ENCODE measurements at regions not wholly inside any gene's neighbourhood (a gene's known extent, or its start where the extent isn't known, plus 50 kb on each side); places are given as distances from the start of the nearest gene placed in this dataset.

- Histone ChIP-seq H3K36me3 (no peaks in the 10 kb centered on the region), H3K27ac (no peak overlapping the region), H3K27me3 (no peaks in the 10 kb centered on the region), H3K9me3 (no peaks in the 10 kb centered on the region), H3K4me1 (no peaks in the 10 kb centered on the region), H3K4me3 (no peak overlapping the region)
- intact Hi-C loops (cut with DNase I): no loop called here
- WGBS (ENCODE audit: insufficient coverage, low coverage, low lambda C conversion rate, missing lambda C conversion rate): 57% methylated on average over 3 of the region's 3 CpGs
- TF ChIP-seq CTCF (IDR thresholded peaks at IDR 0.05) (no peak), POLR2A (IDR thresholded peaks at IDR 0.05) (no peak)
- DNase-seq: no peak
- no peak for ATAC-seq
Observed at GRCh38 chr5:124231802-124232201, 514.6 kb downstream of the ZNF608 start.

GRCh38 chr5:124231230-124231629, 515.2 kb downstream of the ZNF608 start:
- Histone ChIP-seq H3K27me3 (no peaks in the 10 kb centered on the region), H3K4me1 (no peaks in the 10 kb centered on the region), H3K9me3 (no peaks in the 10 kb centered on the region), H3K27ac (no peak overlapping the region), H3K4me3 (no peak overlapping the region), H3K36me3 (no peaks in the 10 kb centered on the region)
- TF ChIP-seq CTCF (IDR thresholded peaks at IDR 0.05): no peak
- TF ChIP-seq POLR2A (IDR thresholded peaks at IDR 0.05): no peak
- 53% methylated on average over 5 of the region's 5 CpGs for WGBS (ENCODE audit: insufficient coverage, low coverage, low lambda C conversion rate, missing lambda C conversion rate)
- no peak for DNase-seq
- no peak for ATAC-seq
- intact Hi-C loops (cut with DNase I): no loop called here

DNA sequence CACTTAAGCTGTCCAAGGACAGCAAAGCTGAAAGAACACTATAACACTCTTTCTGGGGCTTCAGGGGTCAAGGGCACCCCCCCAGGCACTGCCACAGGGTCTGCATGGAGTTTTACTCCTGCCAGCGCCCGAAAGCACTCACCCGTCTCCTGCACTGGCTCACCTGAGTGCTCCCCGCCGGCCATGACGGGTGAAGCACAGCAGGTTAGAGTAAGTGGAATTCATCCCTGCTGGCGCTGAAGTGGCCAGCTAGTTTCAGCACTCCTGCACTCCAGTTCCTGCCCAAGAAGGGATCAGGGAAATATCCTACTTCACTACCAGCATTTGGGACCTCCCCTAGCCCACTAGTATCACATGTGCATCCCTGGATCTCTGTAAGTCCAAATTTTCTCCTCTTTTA, 516.0 kb downstream of the ZNF608 start:
- Histone ChIP-seq H3K4me3 (no peak overlapping the region), H3K9me3 (no peaks in the 10 kb centered on the region), H3K36me3 (no peaks in the 10 kb centered on the region), H3K4me1 (no peaks in the 10 kb centered on the region), H3K27me3 (no peaks in the 10 kb centered on the region), H3K27ac (no peak overlapping the region)
- no peak for ATAC-seq
- intact Hi-C loops (cut with DNase I): no loop called here
- DNase-seq: no peak
- 50% methylated on average over 2 of the region's 7 CpGs for WGBS (ENCODE audit: insufficient coverage, low coverage, low lambda C conversion rate, missing lambda C conversion rate)
- TF ChIP-seq POLR2A (IDR thresholded peaks at IDR 0.05) (no peak), CTCF (IDR thresholded peaks at IDR 0.05) (no peak)

GRCh38 chr5:124229352-124229751, 517.1 kb downstream of the ZNF608 start:
- ATAC-seq (no peak), DNase-seq (no peak)
- intact Hi-C loops (cut with DNase I): no loop called here
- TF ChIP-seq POLR2A (IDR thresholded peaks at IDR 0.05) (no peak), CTCF (IDR thresholded peaks at IDR 0.05) (no peak)
- no peaks in the 10 kb centered on the region for H3K36me3 ChIP-seq
- WGBS (ENCODE audit: insufficient coverage, low coverage, low lambda C conversion rate, missing lambda C conversion rate): 83% methylated on average over 2 of the region's 3 CpGs
- H3K27ac ChIP-seq: no peak overlapping the region
- H3K4me3 ChIP-seq: no peak overlapping the region
- H3K27me3 ChIP-seq: no peaks in the 10 kb centered on the region
- no peaks in the 10 kb centered on the region for H3K4me1 ChIP-seq
- H3K9me3 ChIP-seq: no peaks in the 10 kb centered on the region

- H3K27ac ChIP-seq: no peak overlapping the region
- no peaks in the 10 kb centered on the region for H3K36me3 ChIP-seq
- no peak overlapping the region for H3K4me3 ChIP-seq
- TF ChIP-seq CTCF (IDR thresholded peaks at IDR 0.05) (no peak), POLR2A (IDR thresholded peaks at IDR 0.05) (no peak)
- no peaks in the 10 kb centered on the region for H3K9me3 ChIP-seq
- H3K27me3 ChIP-seq: no peaks in the 10 kb centered on the region
- ATAC-seq (no peak), DNase-seq (no peak)
- intact Hi-C loops (cut with DNase I): no loop called here
- H3K4me1 ChIP-seq: no peaks in the 10 kb centered on the region
Observed at GRCh38 chr5:124227914-124228313, 518.5 kb downstream of the ZNF608 start.

Data from right lobe of liver (tissue), 6 donors.